NCI-H345 treated with DMSO at 0.1 percent for 48 hours (cell line): ENCODE measurements at regions not wholly inside any gene's neighbourhood (a gene's known extent, or its start where the extent isn't known, plus 50 kb on each side); places are given as distances from the start of the nearest gene placed in this dataset.

Experiments used
- DNase-seq: peaks from one replicate; lab custom pipeline; 2025; ENCODE audit not compliant: unreplicated experiment; lab: John Stamatoyannopoulos, UW

DNA sequence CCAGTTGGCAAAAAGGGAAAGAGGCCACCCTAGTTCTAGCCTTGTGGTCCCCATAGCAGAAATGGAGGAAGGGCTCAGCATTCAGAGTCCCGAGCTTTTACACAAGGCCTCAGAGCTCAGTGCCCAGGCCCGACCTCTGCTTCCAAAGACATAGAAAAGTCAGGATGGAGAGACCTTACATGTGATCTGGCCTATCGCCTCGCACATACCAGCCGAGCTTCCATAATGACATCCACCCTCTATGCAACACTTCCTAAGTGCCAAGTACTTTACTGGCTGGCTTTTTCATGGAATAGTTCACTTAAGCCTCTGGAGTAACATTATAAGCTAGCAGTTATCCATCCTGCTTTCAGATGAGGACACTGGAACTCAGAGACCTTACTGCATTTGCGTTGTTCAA is 275.9 kb downstream of the FAM43A start:
- DNase-seq: no peak

DNA sequence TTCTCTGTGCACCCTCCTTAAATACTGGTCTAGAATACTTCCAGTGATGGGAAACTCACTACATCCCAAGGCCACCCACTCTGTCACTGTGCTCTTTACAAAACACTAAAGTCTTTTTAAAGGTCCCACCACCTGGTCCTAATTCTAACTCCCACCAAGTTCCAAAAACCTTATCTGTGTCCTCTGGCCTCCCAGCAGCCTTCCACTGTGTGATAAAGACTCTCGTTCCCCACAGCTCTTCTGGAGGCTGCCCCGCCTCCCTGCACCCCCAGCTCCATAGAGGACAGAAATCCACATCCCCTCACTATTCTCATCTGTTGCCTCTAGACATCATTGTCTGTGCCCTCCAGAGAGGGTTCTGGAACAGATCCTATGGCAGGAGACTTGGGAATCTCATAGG is 276.4 kb downstream of the FAM43A start:
- DNase-seq: no peak

DNA sequence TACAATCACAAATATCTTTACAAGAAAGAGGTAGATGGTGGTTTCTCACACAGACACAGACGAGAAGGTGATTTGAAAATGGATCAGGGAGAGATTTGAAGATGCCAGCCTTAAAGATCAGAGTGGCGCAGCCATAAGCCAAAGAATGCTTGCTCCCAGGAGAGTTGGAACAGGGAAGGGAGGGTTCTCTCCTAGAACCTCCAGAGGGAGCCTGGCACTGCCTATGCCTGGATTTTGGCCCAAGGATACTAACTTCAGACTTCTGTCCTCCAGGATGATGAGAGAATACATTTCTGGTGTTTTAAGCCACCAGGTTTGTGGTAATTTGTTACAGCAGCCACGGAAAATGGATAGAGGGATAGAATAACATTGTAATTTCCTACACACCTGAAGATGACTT is 279.1 kb downstream of the FAM43A start:
- no peak for DNase-seq

DNA sequence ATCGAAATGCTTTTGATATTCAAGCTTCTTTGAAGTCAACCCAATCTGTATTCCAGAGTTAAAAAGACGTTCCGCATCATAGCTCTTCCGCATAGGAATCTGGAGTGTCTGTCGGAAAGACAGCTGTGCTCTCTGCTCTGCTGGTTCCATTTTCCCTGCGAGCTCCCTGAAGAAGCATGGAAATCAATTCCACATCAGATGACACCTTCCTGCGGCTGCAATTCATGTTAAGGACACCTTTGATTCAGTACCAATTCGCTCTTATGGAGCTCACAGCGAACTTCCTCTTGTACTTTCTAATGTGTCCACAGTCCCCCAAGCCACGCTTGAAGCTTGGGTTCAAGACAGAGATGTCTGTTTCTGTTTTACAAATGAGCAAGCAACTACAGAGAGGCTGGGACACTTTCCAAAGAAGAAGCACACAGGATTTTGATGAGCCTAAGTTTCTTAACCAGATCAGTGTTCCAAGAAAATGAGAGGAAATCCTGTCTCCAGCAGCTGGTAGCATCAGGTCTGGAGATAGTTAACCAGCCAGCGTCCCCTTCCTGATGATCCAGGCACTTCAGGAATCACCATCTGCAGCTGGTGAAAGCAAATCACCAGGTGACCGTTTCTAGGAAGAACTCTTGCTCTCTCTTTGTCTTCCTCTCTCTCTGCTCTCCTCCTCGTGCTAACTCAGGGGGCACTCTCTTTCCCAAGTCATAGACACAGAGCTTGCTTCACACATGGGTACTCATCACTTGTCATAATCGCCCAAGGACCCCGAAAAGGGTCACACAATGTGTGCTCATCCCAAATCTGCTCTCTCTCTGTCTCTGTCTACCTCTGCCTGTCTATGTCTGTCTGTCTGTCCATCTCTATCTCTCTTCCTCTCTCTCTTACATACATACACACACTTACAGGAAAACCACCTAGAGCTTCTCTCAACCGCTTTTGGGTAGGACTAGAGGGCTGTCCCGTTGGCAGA is 281.8 kb downstream of the FAM43A start:
- DNase-seq: no peak

DNA sequence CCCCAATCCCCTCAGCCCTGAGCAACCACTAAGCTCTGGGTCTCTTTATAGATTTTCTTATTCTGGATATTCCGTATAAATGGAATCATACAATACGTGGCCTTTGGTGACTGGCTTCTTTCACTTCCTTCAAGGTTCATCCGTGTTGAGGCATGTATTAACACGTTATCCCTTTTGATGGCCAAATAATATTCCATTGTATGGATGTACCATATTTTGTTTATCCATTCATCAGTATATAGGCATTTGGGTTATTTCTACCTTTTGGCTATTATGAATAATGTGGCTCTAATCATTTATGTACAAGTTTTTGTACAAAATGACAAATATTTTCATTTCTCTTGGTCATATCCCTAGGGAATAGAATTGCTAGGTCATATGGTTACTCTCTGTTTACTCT is 284.4 kb downstream of the FAM43A start:
- DNase-seq: no peak

DNA sequence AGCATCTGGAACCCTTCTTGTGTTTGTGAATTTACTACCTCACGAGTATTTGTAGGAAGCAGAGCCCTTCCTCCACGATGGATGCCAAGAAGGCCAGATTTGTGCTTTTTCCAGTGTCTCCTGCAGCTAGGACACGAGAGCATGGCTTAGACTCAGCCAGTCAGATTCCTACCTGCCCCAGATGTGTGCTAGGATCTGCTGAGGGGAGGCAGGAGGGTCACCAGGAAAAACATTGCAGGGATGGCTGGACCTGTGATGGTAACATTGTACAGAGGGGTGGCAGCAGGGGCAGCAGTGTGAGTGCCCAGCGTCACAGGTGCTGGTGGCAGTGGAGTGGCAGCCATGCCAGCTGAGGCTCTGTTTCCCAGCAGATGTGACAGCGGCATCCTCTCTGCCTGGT is 285.3 kb downstream of the FAM43A start:
- DNase-seq: no peak

DNA sequence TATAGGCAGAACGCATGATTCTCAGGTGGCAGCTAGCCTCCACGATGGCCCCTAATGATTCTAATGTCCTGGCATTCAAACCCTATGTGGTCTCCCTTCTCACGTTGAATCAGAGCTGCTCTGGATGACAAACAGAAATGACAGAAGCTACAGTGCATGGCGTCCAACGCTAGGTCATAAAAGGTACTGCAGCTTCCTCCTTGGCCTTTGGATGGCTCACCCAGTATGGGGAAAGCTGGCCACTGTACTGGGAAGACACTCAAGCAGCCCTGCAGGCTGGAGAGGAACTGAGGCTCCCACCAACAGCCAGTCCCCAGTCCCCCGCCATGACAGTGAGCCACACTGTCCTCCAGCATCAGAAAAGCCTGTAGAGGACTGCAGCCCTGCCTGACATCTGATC is 286.3 kb downstream of the FAM43A start:
- DNase-seq: no peak

DNA sequence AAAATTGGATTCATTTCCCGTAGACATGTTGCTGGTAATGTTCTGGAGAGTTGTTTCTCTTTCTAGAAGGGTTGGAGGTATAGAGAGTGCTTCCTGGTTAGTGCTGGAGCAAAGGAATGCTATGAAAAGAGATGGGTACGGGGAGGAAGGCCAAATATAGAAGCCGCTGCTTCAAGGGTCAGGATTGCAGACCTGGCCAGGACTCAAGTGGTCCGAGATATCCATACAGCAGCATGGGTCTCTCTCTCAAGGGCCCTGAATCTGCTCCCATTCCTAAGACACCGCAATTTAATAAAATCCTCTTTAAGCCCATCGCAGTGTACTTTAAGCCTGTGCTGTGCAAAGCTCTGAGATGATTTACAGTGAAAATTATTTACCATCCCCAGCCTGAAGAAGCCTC is 287.0 kb downstream of the FAM43A start:
- DNase-seq: no peak

DNA sequence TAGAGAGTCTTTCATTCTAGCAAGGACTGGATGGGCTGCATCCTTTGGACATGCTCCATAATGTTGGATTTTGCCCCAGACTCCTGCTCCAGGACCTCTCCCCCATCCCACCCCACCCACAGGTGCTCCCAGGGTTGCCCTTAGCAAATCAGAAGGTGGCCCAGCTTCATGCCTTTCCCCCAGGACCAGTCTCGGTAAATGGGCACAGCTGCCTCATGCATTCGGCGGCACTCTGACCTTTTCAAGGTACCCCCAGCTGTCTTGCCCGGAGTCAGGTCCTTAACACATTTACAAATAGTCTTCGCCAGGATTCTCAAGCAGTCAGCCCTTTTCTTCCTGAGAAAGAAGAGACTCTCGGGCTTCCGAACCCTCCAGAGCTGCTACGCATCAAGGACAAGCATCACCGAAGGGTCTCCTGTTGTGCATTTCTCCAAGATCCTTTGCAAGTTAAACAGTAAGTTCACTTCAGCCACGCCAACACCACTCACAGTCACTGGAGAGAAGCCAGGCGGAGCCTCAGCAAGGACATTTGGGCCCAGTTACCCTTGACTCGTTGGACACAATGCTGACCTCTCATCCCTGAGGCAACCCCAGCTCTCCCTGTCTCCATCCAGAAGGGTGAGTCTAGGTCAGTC is 287.8 kb downstream of the FAM43A start:
- no peak for DNase-seq

DNA sequence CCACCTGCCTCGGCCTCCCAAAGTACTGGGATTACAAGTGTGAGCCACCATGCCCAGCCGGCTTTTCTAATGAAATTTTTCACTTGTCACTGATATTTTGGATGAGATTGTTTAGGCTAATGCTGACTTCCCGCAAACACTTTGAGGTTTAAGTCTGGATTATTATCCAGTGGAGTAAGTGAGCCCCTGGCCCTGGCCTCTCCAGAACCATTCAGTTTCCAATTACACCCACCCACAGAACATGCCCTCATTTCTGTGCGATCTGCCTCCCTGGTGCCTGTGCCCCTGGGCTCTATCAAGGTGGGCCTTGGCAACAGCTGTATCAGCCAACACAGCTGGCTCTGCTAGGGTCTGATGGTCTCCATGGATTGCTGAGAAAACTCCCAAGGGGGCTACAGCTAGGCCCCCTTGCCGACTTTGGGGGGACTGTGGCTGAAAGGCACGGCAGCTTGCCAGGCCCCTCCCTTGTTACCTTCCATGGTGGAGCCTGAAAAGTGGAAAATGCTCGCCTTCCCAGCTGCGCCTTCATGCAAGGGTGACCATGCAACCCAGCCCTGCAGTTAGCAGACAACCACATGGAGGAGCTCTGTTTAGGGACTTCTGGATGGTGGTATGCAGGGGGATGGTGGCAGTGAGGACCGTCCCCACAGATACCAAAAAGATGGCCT is 288.9 kb downstream of the FAM43A start:
- DNase-seq: no peak

DNA sequence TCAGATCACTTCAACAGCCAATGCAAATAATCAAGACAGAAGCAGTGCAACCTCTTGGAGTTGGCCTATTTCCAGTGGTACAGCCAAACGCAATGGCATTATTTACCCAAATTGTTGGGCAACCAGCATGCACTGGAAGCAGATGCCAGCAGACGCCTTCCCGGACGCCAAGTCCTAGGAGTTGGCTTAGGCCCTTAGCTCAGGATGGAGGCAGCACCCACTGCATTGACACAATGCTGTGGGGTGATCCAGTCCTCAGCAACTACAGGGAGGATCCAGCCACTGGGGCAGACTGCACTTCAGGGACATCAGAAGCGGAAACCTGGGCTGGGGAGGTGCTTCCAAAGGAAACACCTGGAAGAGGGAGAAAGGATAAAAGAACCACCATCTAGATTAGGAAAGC is 290.4 kb downstream of the FAM43A start:
- peak; percentile 25 for DNase-seq

DNA sequence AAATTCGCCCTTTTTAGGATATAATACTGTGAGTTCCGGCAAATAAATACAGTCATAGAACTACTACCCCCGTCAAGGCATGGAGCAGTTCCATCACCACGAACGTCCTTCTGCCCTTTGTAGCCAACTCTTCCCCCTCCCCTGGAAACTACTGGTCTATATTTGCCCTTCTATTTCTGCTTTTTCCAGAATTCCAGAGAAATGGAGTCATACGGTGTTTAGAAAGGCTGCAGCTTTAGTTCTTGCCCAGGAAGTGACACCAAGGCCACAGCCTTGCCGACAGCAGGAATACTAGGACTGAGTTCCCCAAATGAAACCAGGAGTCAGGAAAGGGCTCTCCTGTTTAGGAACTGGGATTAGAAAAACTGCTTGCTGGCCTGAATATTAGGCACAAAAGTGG is 291.2 kb downstream of the FAM43A start:
- no peak for DNase-seq

DNA sequence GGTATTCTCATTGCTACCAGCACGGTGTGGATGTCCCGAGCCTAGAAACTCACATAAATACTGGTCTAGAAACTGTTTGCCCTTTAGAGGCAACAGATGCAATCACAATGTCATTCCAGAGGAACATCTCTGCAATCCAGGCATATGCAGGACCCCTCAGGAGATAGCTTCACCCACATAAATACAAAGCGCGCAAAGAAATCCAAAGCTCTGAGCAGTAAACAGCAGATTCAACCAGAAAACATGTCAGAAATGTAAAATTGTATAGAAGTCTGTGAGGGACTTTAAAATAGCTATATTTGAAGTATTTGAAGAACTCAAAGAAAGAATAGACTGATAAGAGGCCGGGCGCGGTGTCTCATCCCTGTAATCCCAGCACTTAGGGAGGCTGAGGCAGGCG is 291.7 kb downstream of the FAM43A start:
- DNase-seq: no peak

DNA sequence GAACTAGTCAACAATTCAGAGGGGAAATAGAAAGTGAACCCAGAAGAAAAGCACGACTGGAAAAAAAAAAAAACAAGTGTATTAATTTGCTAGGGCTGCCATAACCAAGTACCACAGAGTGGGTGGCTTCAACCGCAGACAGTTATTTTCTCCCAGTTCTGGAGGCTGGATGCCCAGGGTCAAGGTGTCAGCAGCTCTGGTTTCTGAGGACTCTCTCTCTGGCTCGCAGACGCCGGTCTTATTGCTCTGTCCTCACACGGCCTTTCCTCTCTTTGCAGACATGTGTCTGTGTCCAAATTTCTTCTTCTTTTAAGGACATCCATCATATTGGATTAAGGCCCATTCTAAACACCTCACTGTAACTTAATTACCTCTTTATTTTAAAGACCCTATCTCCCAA is 291.8 kb downstream of the XXYLT1 start:
- DNase-seq: no peak

DNA sequence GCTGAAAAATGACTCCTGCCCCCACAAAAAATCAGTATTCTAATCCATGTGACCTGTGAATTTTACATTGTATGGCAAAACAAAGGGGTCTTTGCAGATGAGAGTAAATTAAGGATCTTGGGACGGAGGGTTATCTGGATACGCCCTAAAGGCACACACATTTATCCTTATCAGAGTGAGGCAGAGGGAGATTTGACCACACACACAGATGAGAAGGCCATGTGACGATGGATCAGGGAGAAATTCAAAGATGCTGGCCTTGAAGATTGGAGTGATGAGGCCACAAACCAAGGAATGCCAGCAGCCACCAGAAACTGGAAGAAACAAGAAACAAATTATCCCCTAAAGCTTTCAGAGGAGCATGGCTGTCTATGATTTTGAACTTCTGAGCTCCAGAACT is 288.5 kb downstream of the XXYLT1 start:
- no peak for DNase-seq

DNA sequence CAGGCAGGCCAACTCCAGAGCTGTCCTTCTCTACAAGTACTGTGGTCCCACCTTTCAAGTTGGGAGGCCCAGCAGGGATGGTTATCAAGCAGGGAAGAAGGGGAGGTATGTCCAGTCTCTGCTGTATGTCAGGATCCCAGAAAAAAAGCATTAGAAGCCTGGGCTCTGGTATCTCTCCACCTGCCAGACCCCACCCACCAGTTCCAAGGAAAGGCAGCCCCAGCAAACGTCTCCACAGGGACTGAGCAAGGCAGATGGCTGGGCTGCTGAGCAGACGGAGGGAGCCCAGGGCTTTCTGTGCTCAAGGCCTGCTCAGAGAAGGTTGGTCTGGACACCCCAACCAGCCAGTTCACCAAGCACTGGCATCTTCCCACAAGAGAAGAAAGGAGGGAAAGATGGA is 287.8 kb downstream of the XXYLT1 start:
- no peak for DNase-seq

DNA sequence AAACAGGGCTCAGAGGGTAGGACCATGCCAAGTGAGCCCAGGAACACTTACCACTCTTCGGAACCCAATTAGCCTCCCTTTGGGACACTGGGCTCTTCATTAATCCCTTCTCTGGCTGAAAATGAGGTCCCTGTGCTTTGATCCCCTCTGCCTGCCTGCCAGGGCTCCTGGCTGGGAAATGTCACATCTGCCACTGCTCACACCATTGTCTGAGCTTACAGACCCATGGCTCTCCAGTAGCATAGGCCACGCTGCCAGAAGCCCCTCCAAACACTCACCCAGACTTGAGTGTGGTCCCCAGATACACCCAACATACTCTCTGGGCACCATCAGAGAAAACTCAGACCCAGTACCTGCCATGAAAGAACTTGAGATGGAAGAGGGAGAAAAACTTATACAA is 287.3 kb downstream of the XXYLT1 start:
- no peak for DNase-seq

DNA sequence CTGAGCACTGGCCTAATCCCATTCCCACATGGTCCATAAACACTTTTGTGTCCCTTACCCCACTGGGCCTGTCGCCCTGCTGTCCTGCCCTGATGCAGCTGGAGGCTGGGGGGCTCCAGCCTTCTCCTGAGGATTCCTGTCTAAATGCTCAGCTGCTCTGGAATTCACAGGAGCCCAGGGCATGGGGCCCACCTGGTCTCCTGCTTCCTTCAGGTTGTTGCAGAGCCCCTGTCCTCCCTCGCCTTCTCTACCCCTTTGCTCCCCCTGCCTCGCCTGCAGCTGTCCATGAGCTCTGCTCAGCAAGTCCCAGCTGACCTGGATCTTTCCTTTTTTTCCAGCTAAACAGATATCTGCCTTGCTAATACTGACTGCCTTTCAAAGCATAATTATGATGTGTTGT is 286.9 kb downstream of the XXYLT1 start:
- DNase-seq: no peak

DNA sequence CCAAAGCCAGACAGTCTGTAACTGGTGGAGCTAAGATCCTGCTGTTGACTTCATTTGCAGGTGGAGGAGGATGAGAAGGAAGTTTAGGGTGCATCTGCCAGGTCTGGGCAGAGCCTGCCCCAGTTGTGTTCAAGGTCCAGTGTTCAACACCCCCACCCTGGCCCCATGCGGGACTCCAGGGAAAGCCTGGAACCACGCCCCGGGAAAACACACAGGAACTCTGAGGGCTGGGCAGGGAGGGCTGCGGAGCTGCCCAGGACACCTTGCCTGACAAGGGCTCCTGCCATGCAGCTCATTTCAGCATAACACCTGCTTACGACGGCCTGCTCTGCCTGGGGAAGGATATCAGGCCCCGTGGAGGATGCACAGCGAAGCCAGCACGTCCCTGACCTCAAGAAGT is 286.3 kb downstream of the XXYLT1 start:
- DNase-seq: no peak

DNA sequence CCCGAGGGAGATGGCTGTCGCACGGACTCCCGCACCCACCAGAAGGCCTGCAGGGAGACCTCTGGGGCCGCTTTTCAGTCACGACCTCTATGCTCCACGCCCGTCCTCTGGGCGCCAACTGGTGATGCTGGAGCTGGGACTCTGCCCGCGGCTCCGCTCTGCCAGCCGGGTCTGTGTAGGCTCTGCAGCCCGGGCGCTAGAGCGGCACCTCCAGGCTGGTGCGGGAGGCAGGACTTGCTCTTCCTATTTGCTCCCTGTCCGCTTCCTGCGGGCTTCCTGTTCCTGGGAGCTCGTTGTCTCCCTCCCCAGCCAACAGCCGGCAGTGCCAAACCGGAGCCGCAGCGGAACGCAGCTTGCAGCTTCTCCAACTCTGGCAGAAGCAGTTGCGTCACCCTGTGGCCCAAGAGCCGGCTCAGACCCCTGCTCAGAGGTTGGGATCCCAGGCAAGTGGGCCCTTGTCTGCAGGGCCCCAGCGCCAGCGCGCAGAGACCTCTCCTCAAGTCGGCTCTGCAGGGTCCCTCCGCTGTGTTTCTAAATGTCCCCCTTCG is 285.9 kb downstream of the XXYLT1 start:
- DNase-seq: no peak

DNA sequence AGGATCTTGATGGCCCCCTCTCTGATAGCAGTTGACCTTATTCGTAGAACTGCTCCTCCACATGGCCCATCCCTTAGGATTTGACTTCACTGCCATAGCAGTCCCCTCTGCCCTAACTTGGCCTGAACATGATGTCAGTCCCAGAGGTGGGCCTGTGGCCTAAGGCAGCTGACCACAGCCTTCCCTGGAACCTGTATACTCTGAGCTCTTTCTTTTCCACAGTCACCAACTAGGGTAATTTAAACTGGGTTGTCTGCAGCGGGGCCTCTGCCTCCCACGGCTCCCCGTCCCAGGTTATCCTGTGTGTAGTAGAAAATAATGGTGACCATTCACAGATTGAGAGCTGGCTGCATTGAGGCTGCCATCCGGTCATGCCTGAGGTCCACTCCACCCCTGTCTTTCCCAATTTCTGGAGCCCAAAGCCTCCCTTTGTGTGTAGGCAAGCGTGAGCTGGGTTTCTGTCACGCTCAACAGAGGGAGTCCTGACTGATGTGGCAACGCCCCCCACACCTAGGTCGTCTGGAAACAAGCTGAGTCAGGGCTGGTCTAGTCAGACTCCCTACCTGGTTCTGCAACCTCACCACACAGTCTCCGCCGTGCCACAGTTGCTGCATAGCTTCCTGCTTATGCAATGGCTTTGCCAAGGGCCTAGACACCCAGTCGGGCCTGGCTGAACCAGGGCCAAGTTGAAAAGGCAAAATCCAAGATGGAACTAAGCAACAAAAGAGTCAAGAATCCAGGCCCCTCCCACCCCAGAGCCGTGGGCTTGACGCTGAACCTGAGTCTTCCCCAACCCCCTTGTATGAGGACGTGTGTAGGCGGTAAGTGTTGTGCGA is 284.5 kb downstream of the XXYLT1 start:
- no peak for DNase-seq
